ENCODE measurements at regions not wholly inside any gene's neighbourhood (a gene's known extent, or its start where the extent isn't known, plus 50 kb on each side); places are given as distances from the start of the nearest gene placed in this dataset.

DNA sequence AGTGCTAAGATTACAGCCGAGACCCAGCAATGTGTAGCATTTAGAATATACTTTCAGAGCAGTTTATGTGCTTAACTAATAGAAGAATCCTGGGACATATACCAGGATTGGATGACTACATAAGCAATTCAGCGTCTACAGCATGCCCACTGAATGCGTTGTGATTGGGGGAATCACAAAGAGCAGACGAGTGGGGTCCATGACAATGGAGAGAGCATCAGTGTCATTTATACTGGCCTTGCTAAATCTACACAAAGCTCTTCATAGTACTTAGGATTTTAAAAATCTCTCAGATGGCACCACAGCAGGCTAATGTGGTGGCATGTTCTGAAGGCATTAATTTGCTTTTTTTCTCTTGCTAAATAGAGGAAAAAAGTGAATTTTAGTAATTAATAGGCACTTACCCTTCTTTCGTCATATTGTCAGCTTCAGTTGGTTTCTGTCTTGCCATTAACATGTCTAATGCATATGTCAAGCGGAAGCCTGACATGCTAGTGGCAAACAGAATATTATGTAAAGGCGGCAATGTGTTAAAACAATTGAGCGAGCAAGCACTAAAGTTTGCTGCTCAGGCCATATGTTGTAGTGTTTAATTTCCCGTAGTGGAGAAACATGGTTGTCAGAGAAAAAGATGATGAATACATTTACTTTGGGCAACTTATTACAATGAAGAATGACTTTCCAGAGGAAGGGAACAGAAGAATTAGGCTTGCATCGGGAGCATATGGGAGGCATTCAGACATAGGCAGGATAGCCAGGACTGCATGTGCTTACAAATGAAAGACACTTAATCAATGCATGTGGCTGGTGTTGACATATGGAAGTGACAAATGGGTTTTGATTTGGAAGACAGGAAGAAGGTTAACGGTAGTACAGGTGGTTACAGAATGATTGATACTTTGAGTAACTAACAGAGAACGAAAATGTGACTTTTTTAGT is 145.2 kb downstream of the ICOS start:
- ChIA-PET CTCF (interaction anchor here (1.2 to 1.9 kb wide), 3 partner anchors 9 to 12 kb away, joined by 3 to 14 read pairs (median 4); no protein-coding TSS in a partner anchor), POLR2A (no interaction called here)
- TF ChIP-seq, protein P1, sequence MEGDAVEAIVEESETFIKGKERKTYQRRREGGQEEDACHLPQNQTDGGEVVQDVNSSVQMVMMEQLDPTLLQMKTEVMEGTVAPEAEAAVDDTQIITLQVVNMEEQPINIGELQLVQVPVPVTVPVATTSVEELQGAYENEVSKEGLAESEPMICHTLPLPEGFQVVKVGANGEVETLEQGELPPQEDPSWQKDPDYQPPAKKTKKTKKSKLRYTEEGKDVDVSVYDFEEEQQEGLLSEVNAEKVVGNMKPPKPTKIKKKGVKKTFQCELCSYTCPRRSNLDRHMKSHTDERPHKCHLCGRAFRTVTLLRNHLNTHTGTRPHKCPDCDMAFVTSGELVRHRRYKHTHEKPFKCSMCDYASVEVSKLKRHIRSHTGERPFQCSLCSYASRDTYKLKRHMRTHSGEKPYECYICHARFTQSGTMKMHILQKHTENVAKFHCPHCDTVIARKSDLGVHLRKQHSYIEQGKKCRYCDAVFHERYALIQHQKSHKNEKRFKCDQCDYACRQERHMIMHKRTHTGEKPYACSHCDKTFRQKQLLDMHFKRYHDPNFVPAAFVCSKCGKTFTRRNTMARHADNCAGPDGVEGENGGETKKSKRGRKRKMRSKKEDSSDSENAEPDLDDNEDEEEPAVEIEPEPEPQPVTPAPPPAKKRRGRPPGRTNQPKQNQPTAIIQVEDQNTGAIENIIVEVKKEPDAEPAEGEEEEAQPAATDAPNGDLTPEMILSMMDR (IDR thresholded peaks at IDR 0.05; ENCODE audit: control extremely low read depth, extremely low read depth, low read depth, missing control alignments) = no peak
- DNase-seq (ENCODE audit: extremely low spot score) = no peak

DNA sequence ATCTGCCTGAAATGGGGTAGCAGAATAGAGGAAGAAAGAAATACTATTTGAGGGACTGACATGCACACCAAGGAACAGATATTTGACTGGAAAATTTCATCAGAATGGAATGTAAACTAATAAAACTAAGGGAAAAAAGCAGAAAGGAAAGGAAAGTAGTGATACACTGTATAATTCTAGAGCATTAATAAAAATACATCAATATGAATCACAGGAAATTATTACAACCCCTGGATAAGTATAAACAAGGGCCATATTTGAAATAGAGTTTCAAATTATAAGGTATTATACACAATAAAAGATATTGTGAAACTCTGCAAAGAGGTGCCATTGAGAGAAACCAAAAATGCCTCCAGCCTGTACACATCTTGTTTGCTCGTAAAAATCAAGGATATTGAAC is 149.6 kb downstream of the ICOS start:
- ChIA-PET CTCF (no interaction called here), POLR2A (no interaction called here)
- TF ChIP-seq, protein P1 (IDR thresholded peaks at IDR 0.05; ENCODE audit: control extremely low read depth, extremely low read depth, low read depth, missing control alignments) = no peak
- no peak for DNase-seq (ENCODE audit: extremely low spot score)

DNA sequence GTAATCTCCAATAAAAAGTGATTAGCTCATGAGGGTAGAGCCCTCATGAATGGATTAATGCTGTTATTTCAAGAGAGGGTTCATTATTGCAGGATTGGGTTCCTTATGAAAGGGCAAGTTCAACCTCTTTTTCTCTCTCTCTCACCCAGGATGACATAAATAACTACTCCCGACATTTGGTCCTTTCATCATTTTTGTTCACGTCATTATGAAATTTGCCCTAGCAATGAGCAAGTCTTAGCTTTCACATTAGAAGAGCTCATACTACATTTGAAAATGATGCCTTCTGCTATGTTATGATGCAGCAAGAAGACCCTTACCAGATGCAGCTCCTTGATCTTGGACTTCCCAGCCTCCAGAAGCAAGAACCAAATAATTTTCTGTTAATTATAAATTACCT is 152.5 kb downstream of the ICOS start:
- no peak for DNase-seq (ENCODE audit: extremely low spot score)
- TF ChIP-seq, protein P1 (IDR thresholded peaks at IDR 0.05; ENCODE audit: control extremely low read depth, extremely low read depth, low read depth, missing control alignments) = no peak
- POLR2A ChIA-PET = no interaction called here
- CTCF ChIA-PET = interaction anchor here (0.8 kb wide), 1 partner anchor 11 kb away, joined by 4 read pairs; no protein-coding TSS in a partner anchor

DNA sequence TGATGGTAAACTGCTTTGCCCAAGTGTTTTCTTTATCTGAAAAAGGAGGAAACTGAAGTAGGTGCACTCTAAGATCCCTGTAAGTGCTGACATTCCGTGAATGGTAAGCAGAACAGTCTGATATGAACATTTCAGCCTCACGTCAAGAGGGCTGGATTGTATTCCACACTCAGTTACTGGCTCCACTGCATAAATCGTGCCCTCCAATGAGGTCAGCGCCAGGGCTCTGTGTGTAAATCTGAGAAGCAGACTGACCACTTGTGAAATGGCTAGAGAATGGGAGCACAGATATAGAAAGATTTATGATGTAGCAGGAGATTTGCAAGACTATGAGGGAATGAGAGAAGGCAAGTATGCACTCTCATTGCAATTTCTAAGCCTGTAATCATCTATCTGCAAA is 153.0 kb downstream of the ICOS start:
- no peak for DNase-seq (ENCODE audit: extremely low spot score)
- POLR2A ChIA-PET = no interaction called here
- TF ChIP-seq, protein P1 (IDR thresholded peaks at IDR 0.05; ENCODE audit: control extremely low read depth, extremely low read depth, low read depth, missing control alignments) = no peak
- CTCF ChIA-PET = no interaction called here

DNA sequence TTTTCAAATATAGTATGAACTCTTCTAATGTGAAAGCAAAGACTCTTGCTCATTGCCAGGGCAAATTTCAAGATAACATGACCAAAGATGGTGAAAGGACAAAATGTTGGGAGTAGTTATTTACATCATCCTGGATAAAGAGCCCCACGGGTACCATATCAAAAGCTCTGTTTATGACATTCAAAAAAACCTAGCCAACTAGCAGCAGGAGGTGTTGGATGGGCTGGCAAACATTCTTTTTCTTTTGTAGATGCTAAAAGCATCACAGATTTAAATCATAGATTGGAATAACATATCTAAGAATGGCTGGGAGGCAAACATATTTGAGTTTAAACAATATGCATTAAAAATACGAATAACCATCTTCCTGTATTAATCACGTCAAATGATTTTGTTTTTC is 153.5 kb downstream of the ICOS start:
- ChIA-PET POLR2A (no interaction called here), CTCF (no interaction called here)
- DNase-seq (ENCODE audit: extremely low spot score) = no peak
- TF ChIP-seq, protein P1 (IDR thresholded peaks at IDR 0.05; ENCODE audit: control extremely low read depth, extremely low read depth, low read depth, missing control alignments) = no peak

DNA sequence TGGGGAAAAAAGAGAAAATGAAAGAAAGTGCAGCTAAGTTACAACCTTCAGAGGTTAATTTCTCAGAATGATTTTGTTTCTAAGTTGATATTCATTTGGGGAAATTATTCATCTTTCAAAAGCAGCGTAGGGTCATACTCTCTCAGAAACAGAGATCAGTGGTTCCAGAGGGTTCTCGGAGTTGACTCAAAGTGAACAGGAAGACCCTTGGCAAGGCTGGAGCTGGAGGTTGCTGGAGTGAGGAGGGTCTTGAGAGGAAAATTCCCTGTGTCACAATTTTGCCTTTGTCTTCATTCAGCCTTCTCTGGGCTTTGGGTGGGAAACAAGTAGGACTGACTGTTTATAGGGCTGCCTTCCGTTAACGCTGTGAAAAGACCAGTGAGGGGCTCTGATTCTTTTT is 168.2 kb downstream of the ICOS start:
- TF ChIP-seq, protein P1 (IDR thresholded peaks at IDR 0.05; ENCODE audit: control extremely low read depth, extremely low read depth, low read depth, missing control alignments) = no peak
- ChIA-PET POLR2A (no interaction called here), CTCF (interaction anchor here (1.0 to 1.5 kb wide), 3 partner anchors 12 to 41 kb away, joined by 3 to 6 read pairs (median 5); no protein-coding TSS in a partner anchor)
- DNase-seq (ENCODE audit: extremely low spot score) = no peak

All from GM10248 (cell line).